Kidney (tissue), 13 donors: ENCODE measurements at regions not wholly inside any gene's neighbourhood (a gene's known extent, or its start where the extent isn't known, plus 50 kb on each side); places are given as distances from the start of the nearest gene placed in this dataset.

ENCODE experiments used
- DNase-seq, 5 donors: peaks; one replicate each; pipeline ENCODE4 v3.0.0-alpha.2; 2013 to 2020
- FAIRE-seq: peaks from 2 replicates; lab custom pipeline; 2012; peaks lifted over from hg19 to GRCh38; lab: Jason Lieb, UNC
- H3K27ac ChIP-seq, 2 donors: one replicate each; pipeline ENCODE4 v1.7.0; 2013; ENCODE audit warnings: low read depth in 2 of 2, low read length in 2 of 2, inconsistent platforms in 1 of 2
- H3K27me3 ChIP-seq: one replicate; pipeline ENCODE4 v1.7.1; 2013; ENCODE audit warnings: low read length, inconsistent platforms; ENCODE audit not compliant: control insufficient read depth, insufficient read depth
- H3K36me3 ChIP-seq, 3 donors: one replicate each; pipeline versions ENCODE4 v1.7.0 to v1.7.1; 2013; ENCODE audit warnings: low read length in 3 of 3, control low read depth in 1 of 3, inconsistent platforms in 1 of 3; ENCODE audit not compliant: insufficient read depth in 3 of 3, control insufficient read depth in 2 of 3
- H3K4me1 ChIP-seq, 3 donors: one replicate each; pipeline versions ENCODE4 v1.7.0 to v1.7.1; 2013; ENCODE audit warnings: low read length in 3 of 3, inconsistent platforms in 1 of 3, low read depth in 1 of 3; ENCODE audit not compliant: control insufficient read depth in 2 of 3, insufficient read depth in 2 of 3
- H3K4me3 ChIP-seq, 3 donors: one replicate each; pipeline versions ENCODE4 v1.7.0 to v1.8.1; 2013; ENCODE audit warnings: low read length in 3 of 3, control low read depth in 1 of 3, inconsistent platforms in 1 of 3
- H3K9ac ChIP-seq, 3 donors: one replicate each; pipeline versions ENCODE4 v1.7.0 to v1.7.1; 2013; ENCODE audit warnings: low read length in 3 of 3, control low read depth in 1 of 3, inconsistent platforms in 1 of 3
- H3K9me3 ChIP-seq, 3 donors: one replicate each; pipeline versions ENCODE4 v1.7.0 to v1.7.1; 2013; ENCODE audit warnings: low read length in 3 of 3, control low read depth in 1 of 3, inconsistent platforms in 1 of 3; ENCODE audit not compliant: control insufficient read depth in 2 of 3, insufficient read depth in 1 of 3
- intact Hi-C: fragments of 100-400 bp; cut with DNase I; formaldehyde crosslinking; loops from one replicate; pipeline ENCODE4 v1.11.1; 2022
- TF ChIP-seq, protein P1 (sequence below): IDR thresholded peaks from 3 replicates; pipeline ENCODE4 v1.5.1; 2012; ENCODE audit warnings: mild to moderate bottlenecking, moderate library complexity, borderline replicate concordance; ENCODE audit not compliant: insufficient read depth; ENCODE audit errors: extremely low read depth
- donor health status: control.
- donor health status: control.
- donor health status: control.
- donor health status: control.
- donor health status: control.
- donor health status: DM: yes; HTN: yes; CAD: no.
- donor health status: Normal renal cell carcinoma (clear cell type).

DNA sequence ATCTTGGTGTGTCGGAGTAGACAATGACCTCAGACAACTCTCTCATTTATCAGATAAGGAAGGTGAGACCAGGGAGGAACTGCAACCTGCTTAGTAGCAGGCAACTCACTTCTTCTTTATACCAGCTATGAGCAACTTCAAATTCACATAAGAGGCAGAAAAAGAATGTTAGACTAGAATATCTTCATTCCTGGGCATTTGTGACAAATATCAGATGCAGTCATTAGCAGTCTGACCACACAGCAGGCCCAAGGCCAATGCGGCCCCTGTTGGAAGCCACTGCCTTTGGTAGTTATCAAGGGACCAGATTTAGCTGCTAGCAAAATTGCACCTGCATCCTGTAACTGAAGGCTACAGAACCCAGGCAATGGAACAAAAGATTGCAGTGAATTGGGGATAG lies 219.2 kb upstream of the RASGEF1B start:
- intact Hi-C loops, result no loop called here
- Histone ChIP-seq H3K27ac (no peak overlapping the region), H3K9me3 (no peaks in the 10 kb centered on the region), H3K36me3 (no peaks in the 10 kb centered on the region), H3K4me1 (no peaks in the 10 kb centered on the region), H3K4me3 (no peak overlapping the region), H3K9ac (no peak overlapping the region), H3K27me3 (no peaks in the 10 kb centered on the region)
- DNase-seq, result no peak
- TF ChIP-seq, protein P1, sequence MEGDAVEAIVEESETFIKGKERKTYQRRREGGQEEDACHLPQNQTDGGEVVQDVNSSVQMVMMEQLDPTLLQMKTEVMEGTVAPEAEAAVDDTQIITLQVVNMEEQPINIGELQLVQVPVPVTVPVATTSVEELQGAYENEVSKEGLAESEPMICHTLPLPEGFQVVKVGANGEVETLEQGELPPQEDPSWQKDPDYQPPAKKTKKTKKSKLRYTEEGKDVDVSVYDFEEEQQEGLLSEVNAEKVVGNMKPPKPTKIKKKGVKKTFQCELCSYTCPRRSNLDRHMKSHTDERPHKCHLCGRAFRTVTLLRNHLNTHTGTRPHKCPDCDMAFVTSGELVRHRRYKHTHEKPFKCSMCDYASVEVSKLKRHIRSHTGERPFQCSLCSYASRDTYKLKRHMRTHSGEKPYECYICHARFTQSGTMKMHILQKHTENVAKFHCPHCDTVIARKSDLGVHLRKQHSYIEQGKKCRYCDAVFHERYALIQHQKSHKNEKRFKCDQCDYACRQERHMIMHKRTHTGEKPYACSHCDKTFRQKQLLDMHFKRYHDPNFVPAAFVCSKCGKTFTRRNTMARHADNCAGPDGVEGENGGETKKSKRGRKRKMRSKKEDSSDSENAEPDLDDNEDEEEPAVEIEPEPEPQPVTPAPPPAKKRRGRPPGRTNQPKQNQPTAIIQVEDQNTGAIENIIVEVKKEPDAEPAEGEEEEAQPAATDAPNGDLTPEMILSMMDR, result no peak
- no peak for FAIRE-seq

DNA sequence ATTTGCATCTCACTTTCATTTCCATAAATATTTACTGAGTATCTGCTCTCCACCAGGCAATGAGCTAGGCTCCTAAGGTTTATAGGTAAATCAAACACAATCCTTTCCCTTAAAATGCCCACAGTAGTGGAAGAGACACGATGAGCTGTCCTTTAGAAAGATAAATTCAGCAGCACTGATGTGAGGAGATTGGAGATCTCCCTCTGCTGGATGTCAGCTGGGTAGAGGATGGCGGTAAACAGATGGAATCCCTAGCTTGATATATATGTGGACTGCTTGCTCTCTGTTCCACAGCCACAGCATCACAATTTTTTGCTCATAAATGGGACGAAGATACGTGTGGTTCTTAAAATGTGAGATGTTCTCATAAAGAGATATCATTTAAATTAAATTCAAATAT lies 216.4 kb upstream of the RASGEF1B start:
- no peaks in the 10 kb centered on the region for H3K27me3 ChIP-seq
- no peak for DNase-seq
- H3K9me3 ChIP-seq, result no peaks in the 10 kb centered on the region
- no peak overlapping the region for H3K4me3 ChIP-seq
- TF ChIP-seq, protein P1, result no peak
- intact Hi-C loops, result no loop called here
- FAIRE-seq, result no peak
- H3K9ac ChIP-seq, result no peak overlapping the region
- no peaks in the 10 kb centered on the region for H3K4me1 ChIP-seq
- H3K27ac ChIP-seq, result no peak overlapping the region
- H3K36me3 ChIP-seq, result no peaks in the 10 kb centered on the region

DNA sequence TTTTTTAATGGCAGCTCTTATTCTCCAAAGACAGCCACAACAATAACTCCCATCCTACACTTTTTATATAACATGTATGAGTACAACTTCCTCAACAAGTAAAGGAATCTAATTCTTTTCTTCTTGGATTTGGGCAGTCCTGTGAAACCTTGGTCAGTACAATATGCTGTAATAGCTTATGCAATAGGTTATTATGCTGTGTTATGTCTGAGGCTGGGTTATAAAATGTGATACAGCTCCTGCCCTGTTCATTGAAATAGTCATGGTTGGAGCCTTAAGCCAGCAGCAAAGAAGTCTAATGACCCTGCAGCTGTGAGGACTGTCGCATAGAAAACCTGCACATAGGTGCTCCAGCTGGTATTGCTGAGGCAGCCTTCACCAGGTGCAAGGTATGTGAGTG lies 215.8 kb upstream of the RASGEF1B start:
- no peak for DNase-seq
- H3K36me3 ChIP-seq, result no peaks in the 10 kb centered on the region
- H3K9me3 ChIP-seq, result no peaks in the 10 kb centered on the region
- H3K27ac ChIP-seq, result no peak overlapping the region
- H3K4me3 ChIP-seq, result no peak overlapping the region
- TF ChIP-seq, protein P1, result no peak
- no peaks in the 10 kb centered on the region for H3K27me3 ChIP-seq
- no peaks in the 10 kb centered on the region for H3K4me1 ChIP-seq
- no peak for FAIRE-seq
- intact Hi-C loops, result no loop called here
- no peak overlapping the region for H3K9ac ChIP-seq

DNA sequence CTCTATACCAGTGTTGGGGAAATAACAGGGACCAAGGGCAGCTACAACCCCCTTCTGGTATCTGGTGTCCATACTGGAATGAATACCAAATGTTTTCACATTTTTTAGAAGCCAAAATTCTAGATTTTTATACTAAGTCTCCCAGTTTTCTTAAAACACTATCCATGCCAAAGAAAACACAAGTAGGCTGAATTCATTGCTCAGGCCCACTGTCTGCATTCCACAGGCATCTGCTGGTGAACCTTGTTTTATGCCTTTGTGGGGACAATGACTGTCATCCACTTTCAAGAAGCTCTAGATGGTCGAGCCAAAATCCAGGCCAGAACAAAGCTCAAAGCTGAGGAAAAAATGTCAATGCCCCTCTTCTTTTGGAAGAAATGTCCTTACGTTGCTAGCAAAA lies 213.4 kb upstream of the RASGEF1B start:
- H3K4me3 ChIP-seq, result no peak overlapping the region
- H3K4me1 ChIP-seq, result no peaks in the 10 kb centered on the region
- DNase-seq (no peak), FAIRE-seq (no peak)
- no peaks in the 10 kb centered on the region for H3K36me3 ChIP-seq
- no peaks in the 10 kb centered on the region for H3K9me3 ChIP-seq
- no peak overlapping the region for H3K9ac ChIP-seq
- intact Hi-C loops, result no loop called here
- no peak overlapping the region for H3K27ac ChIP-seq
- no peaks in the 10 kb centered on the region for H3K27me3 ChIP-seq
- TF ChIP-seq, protein P1, result no peak
